DLD1 (cell line): ENCODE measurements at regions not wholly inside any gene's neighbourhood (a gene's known extent, or its start where the extent isn't known, plus 50 kb on each side); places are given as distances from the start of the nearest gene placed in this dataset.

Experiments
- in situ Hi-C: cut with HindIII; loops from 2 replicates; pipeline ENCODE4 v1.10.0; 2017; ENCODE audit warnings: low sequenced_read_pairs

DNA sequence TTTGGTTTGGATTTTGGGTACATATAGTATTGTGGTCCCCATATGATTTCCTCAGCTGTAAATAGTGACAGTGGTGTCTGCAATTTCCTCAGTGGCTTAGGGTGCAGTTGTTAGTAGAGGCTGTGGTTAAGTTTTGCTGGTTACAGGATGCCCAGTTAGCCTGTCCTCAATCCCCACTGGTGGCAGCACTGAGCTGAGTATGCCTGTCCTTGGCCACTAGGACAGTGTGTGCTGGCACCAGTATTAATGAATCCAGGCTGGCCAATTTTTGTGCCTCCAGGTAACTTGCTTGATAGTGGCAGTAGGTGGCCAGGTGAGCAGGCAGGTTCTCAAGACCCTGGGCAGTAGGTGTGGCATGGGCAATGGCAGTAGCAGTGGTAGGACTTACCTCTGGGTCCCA is 973.1 kb downstream of the TMEM182 start:
- in situ Hi-C loops, result no loop called here

DNA sequence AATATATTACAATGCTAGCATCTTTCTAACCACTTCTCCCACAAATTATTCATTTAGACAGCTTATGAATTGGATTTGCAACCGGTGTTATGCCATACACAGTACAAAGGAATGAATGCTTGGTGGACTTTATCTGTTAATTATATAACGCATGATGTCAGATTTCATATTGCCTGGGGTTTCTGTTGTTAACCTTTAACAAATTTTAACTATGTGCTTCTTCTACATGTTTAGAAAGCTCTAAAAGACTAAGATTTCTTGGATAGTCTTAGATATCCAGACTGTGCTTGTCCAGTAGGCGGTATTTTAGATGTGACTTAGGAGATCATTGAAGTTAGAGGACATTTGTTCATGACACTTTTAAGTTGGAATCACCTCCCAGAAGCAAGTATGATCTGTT is 976.3 kb downstream of the TMEM182 start:
- in situ Hi-C loops, result no loop called here

DNA sequence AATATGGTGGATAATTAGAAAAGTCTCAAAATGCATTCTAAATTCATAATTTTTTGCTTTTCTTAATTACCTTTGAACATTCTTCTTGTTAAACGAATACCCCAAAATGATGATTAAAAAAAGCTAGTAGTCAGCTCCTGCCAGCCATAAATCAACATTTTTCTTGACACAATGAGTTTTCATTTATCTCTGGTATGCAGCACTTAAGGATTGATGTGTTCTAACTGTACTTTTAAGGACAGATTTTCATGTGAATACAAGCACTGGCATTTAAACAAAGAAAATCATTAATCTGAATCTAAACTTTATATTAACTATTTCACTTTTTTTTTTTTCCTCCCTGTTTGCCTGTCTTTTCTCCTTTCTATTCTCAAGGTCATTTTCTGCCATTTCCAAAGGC is 976.8 kb downstream of the TMEM182 start:
- in situ Hi-C loops, result no loop called here

GRCh38 chr2:103739186-103739585 is 977.4 kb downstream of the TMEM182 start:
- in situ Hi-C loops, result no loop called here

GRCh38 chr2:103739921-103740320 is 978.1 kb downstream of the TMEM182 start:
- in situ Hi-C loops, result no loop called here

DNA sequence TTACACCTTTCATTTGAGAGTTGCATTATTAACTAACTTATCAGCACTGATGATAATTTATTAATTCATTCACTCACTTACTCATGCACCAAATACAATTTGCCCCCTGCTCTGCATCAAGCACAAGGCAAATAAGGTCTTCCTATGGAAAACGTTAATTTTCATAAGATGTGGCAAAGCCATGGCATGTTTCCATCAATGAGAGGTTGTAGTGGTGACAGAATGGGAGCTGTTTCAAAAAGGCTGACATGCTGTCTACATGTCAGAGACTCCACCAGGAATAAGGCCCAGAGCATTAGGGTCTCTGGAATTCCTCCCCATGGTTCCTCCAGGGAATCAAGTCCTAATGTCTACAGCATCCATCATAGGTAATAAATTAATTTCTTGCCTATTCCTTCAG is 978.8 kb downstream of the TMEM182 start:
- in situ Hi-C loops, result no loop called here

DNA sequence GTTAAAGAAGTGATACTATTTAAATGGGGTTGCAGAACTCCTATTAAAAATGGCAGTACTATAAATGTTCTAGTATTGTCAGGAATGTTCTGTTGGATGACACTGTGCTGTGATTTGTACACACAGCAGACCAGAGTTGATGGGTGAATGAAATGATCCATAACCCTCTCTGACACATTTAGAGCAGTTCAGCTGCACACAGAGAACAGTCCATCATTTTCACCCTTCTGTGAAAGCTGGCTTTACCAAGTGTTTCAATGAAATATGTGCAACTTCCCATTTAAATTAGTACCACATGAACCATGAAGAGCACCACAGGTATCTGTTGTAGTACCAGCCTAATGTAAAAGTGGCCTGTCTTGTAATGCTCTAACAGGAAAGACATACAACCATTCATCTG is 981.4 kb downstream of the TMEM182 start:
- in situ Hi-C loops, result no loop called here

GRCh38 chr2:103754530-103754929 is 992.7 kb downstream of the TMEM182 start:
- in situ Hi-C loops, result no loop called here

DNA sequence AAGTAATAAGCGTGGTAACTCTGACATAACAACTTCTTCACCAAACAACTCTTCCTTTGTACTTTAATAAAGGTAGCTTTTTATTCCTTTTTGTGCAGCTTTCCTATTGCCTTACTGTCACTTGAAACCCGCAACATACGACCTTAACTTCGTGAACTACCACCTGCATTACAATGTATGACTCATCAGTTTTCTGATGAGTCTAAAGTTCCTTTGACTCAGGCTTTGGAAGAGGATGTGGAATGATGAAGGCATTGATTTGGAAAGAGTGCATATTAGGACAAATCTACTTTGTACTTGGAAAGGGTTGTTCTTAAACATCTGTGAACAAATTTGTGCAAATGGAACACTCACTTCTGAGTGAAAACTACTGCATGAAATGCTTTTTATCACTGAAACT is 1012.1 kb downstream of the TMEM182 start:
- in situ Hi-C loops, result no loop called here

DNA sequence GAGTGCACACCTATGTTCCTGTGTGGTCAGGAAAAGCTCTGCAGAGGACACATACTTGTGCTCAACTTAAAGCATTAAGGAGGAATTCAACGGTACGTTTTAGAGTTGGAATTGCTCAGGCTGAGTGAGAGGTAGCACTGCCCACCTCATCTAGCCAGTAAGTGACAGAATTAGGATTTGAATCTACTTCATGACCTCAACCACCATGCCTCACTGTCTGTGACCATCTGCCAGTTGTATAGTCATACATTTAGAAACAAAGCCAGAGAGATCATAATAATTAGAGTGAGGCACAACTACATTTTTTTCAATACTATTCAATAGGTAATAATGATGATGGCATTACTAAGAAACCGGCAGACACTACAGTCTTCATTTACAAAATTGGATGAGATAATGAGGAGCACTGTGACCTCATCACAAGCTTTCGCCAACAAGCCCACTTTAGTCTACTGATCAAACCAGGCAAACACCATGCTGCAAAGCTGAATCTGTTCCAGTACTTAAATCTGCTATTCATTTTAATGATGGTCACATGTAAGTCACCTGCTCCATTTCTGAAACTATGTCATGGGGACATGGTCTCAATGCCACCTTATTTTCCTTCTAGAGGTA is 1018.4 kb downstream of the TMEM182 start:
- in situ Hi-C loops, result no loop called here

DNA sequence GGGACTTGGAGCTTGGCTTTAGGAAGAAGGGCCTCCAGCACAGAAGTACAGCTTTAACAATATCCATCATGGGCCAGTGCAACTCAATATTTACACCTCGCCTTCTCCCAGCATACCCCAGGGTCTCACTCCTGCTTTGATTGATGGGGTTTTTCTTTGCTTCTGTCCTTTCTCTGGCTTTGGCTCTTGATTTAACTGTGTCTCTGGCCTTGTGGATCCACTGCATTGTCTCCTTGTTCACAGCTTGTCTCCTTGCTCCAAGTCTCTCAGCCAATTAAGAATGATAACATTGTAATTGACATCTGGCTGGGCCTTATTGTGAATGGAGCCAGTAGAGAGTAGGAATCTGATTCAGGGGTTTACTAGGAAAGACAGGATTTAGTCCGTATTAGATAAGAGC is 1019.5 kb downstream of the TMEM182 start:
- in situ Hi-C loops, result no loop called here

DNA sequence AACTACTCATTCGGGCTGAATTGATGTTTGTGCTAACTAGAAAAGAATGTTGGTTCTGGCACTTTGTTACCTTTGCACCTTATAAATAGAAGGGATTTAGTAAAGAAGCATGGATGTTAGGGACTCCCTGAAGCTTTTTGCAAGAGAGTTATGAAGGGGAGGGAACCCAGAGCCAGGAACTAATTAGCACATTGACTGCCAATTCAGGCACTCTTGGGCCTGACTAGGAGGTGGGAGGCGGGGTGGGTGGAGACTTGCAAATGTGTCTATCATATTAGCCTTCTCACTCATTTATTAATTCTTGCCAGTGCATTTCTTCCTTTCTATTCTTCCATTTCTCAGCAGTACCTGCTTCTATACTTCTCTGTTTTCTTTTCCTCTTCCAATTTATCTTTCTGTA is 1022.4 kb downstream of the TMEM182 start:
- in situ Hi-C loops, result no loop called here

- in situ Hi-C loops, result no loop called here
Observed at GRCh38 chr2:103785432-103785831, 1023.6 kb downstream of the TMEM182 start.

- in situ Hi-C loops, result no loop called here
Observed at GRCh38 chr2:103785956-103786355, 1024.1 kb downstream of the TMEM182 start.

DNA sequence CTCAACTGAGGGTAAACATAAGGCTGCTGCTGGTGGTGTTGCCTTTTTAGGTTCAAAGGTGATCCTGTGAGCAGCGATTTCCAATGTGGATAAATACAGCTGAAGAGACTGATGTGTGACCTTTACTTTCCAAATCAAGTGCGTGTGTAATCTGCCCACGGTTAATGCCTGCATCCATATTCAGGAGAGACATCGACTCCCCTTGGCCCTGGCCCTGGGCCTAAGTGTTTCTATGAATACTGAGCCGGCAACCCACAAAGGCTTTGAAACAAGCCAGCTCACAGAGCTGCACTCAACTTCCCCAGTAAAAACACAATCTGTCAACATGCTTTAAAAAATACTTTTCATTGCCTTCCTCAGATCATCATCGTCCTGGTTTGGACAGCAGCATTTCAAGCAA is 1026.6 kb downstream of the TMEM182 start:
- in situ Hi-C loops, result no loop called here

DNA sequence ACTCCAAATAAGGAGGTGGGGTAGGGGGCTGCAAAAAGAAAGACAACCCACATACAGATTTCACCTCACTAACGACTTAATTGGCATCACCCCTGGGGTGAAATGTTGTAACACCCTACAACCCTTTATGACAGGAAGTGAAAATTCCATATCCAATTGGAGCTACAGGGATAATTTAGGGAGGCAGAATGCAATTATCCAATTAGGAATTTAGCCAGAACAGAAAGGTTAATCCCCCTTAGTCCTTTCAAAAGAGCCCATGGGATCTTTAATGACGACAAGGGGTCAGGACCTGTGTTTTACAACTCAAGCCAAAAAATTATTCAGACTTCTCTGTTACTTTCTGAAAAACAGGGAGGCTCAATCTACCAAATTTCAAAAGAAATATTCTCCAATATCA is 1027.1 kb downstream of the TMEM182 start:
- in situ Hi-C loops, result no loop called here

GRCh38 chr2:103789381-103790095 is 1027.7 kb downstream of the TMEM182 start:
- in situ Hi-C loops, result no loop called here

GRCh38 chr2:103792042-103792441 is 1030.2 kb downstream of the TMEM182 start:
- in situ Hi-C loops, result no loop called here

- in situ Hi-C loops, result no loop called here
Observed at GRCh38 chr2:103798291-103798690, 1036.5 kb downstream of the TMEM182 start.

GRCh38 chr2:103804013-103804412 is 1042.2 kb downstream of the TMEM182 start:
- in situ Hi-C loops, result no loop called here

GRCh38 chr2:103805746-103806145 is 1043.9 kb downstream of the TMEM182 start:
- in situ Hi-C loops, result no loop called here

GRCh38 chr2:103808814-103809213 is 1045.1 kb upstream of the POU3F3 start:
- in situ Hi-C loops, result no loop called here

DNA sequence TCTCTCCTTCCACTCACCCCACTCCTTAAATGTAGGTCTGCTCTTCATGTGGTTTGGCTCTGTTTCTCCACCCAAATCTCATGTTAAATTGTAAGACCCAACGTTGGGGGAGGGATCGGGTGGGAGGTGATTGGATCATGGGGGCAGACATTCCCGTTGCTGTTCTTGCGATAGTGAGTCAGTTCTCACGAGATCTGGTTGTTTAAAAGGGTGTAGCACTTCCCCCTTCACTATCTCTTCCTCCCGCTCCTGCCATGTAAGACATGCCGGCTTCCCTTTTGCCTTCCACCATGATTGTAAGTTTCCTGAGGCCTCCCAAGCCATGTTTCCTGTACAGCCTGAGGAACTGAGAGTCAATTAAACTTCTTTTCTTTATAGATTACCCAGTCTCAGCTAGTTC is 1044.5 kb upstream of the POU3F3 start:
- in situ Hi-C loops, result no loop called here
